Activated CD4-positive, alpha-beta memory T cell treated with anti-CD3 and anti-CD28 coated beads, Interleukin-2, amount 10 ng/mL, durations not matched to agents 7 days and 5 days (primary cell): ENCODE measurements at regions not wholly inside any gene's neighbourhood (a gene's known extent, or its start where the extent isn't known, plus 50 kb on each side); places are given as distances from the start of the nearest gene placed in this dataset.
"Not testable (repeated sequence)": the region's sequence is repeated elsewhere in the genome, so short reads cannot be mapped to it uniquely, and the experiment has no call there.

ENCODE experiments used
- CTCF ChIA-PET: fragments of 350-600 bp; sonication (Branson Sonifier 250); formaldehyde crosslinking; loops from one replicate; lab custom pipeline; 2021; ENCODE audit warnings: antibody characterized with exemption, inconsistent platforms; lab: Charles Lee
- POLR2A ChIA-PET: fragments of 350-600 bp; sonication (Branson Sonifier 250); formaldehyde crosslinking; loops from one replicate; lab custom pipeline; 2021; ENCODE audit warnings: antibody characterized with exemption; lab: Charles Lee
- DNase-seq: peaks from one replicate; pipeline ENCODE4 v3.0.0-alpha.2; 2020
- H3K27ac Mint-ChIP-seq: one replicate; pipeline ENCODE4 v1.8.0; 2021; ENCODE audit warnings: mild to moderate bottlenecking, mixed read lengths
- H3K27me3 Mint-ChIP-seq: one replicate; pipeline ENCODE4 v1.8.0; 2021; ENCODE audit warnings: mixed read lengths
- H3K36me3 Mint-ChIP-seq: one replicate; pipeline ENCODE4 v1.8.0; 2021; ENCODE audit warnings: low read depth, mixed read lengths
- H3K4me1 Mint-ChIP-seq: one replicate; pipeline ENCODE4 v1.8.0; 2021; ENCODE audit warnings: mixed read lengths
- H3K4me3 Mint-ChIP-seq: one replicate; pipeline ENCODE4 v1.8.0; 2021; ENCODE audit warnings: mild to moderate bottlenecking, mixed read lengths
- H3K9me3 Mint-ChIP-seq: one replicate; pipeline ENCODE4 v1.8.0; 2021; ENCODE audit warnings: mixed read lengths

DNA sequence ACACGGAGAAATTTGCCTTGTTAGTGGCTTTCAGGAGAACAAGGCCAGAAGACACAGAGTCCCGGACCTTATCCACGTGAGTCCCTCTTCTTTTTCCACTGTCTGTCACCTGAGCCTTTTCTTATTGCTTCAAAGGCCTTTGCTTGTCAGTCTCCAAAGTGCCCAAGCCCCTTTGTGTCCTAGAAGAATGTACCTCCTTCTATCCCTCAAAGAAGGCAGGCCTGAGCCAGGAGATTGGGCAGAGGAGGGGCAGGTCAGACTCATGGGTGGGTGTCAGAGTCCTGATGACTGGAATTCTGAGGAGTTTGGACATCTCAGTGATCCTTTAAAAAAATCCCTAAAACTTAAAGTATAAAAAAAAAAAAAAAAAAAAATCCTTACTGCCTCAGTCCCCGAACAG is 299.6 kb upstream of the NCAM1 start:
- Mint-ChIP-seq H3K9me3 (no peaks in the 10 kb centered on the region), H3K27me3 (peaks cover 4% of the 10 kb centered on the region), H3K4me3 (no peak overlapping the region), H3K4me1 (no peaks in the 10 kb centered on the region), H3K27ac (no peak overlapping the region), H3K36me3 (no peaks in the 10 kb centered on the region)
- no peak for DNase-seq
- POLR2A ChIA-PET = no interaction called here
- CTCF ChIA-PET = no interaction called here

DNA sequence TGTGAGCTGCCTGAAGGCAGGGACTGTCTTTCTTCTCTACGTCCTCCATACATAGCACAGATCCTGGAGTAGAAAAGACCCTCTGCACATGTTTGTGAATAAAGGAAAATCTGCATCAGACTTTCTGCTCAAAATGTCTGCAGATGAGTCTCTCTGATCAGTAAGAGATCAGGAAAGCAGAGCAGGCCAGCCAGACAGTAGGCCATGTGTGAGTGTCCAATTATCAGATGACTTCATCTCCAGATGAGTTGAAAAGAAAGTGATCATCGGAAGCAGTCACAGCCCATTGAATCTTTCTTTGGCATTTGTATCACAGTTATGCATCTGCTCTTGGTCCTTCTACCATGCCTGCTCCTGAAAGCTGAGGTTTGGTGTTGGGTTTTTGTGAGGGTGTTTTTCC is 298.7 kb upstream of the NCAM1 start:
- POLR2A ChIA-PET = no interaction called here
- no peak overlapping the region for H3K4me3 Mint-ChIP-seq
- CTCF ChIA-PET = no interaction called here
- no peaks in the 10 kb centered on the region for H3K36me3 Mint-ChIP-seq
- H3K9me3 Mint-ChIP-seq = no peaks in the 10 kb centered on the region
- peaks cover 4% of the 10 kb centered on the region for H3K27me3 Mint-ChIP-seq
- H3K4me1 Mint-ChIP-seq = no peaks in the 10 kb centered on the region
- no peak overlapping the region for H3K27ac Mint-ChIP-seq
- DNase-seq = no peak

DNA sequence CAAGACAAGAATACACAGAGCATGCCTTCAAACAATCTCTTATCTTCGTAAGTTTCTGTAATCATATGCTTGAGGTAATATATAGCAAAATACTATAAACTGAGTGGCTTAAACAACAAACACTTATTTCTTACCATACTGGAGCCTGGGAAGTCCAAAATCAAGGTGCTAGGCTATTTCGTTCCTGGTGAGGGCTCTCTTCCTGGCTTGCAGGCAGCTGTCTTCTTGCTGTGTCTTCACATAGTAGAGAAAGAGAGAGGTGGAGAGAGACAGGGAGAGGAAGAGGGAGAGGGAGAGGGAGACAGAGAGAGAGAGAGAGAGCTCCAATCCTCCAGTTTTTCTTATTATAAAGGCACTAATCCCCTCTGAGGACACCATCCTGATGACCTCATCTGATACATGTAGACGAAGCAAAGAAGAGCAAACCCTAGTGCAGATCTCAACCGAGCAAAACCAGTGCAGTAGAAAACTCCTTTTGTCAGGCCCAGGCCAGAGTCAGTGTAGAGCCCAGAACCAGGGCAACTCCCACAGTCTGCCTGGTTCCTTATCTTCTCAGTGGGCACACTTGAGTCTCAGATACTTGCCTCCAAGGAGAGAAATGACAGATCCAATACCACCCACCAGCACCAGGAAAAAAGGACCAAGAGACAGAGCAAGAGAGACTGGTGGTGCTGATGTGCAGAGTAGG is 297.1 kb upstream of the NCAM1 start:
- peaks cover 4% of the 10 kb centered on the region for H3K27me3 Mint-ChIP-seq
- no peaks in the 10 kb centered on the region for H3K36me3 Mint-ChIP-seq
- CTCF ChIA-PET = no interaction called here
- H3K27ac Mint-ChIP-seq = no peak overlapping the region
- no peaks in the 10 kb centered on the region for H3K9me3 Mint-ChIP-seq
- H3K4me3 Mint-ChIP-seq = no peak overlapping the region
- no peak for DNase-seq
- H3K4me1 Mint-ChIP-seq = no peaks in the 10 kb centered on the region
- POLR2A ChIA-PET = no interaction called here

GRCh38 chr11:112665291-112665690 is 295.9 kb upstream of the NCAM1 start:
- Mint-ChIP-seq H3K4me1 (no peaks in the 10 kb centered on the region), H3K36me3 (no peaks in the 10 kb centered on the region), H3K27ac (no peak overlapping the region), H3K4me3 (no peak overlapping the region), H3K27me3 (peaks cover 4% of the 10 kb centered on the region), H3K9me3 (no peaks in the 10 kb centered on the region)
- ChIA-PET CTCF (no interaction called here), POLR2A (no interaction called here)
- no peak for DNase-seq

GRCh38 chr11:112666253-112666652 is 295.0 kb upstream of the NCAM1 start:
- ChIA-PET POLR2A (no interaction called here), CTCF (no interaction called here)
- H3K9me3 Mint-ChIP-seq = no peaks in the 10 kb centered on the region
- no peak overlapping the region for H3K27ac Mint-ChIP-seq
- H3K4me1 Mint-ChIP-seq = no peaks in the 10 kb centered on the region
- peaks cover 4% of the 10 kb centered on the region for H3K27me3 Mint-ChIP-seq
- no peak overlapping the region for H3K4me3 Mint-ChIP-seq
- no peak for DNase-seq
- H3K36me3 Mint-ChIP-seq = no peaks in the 10 kb centered on the region

DNA sequence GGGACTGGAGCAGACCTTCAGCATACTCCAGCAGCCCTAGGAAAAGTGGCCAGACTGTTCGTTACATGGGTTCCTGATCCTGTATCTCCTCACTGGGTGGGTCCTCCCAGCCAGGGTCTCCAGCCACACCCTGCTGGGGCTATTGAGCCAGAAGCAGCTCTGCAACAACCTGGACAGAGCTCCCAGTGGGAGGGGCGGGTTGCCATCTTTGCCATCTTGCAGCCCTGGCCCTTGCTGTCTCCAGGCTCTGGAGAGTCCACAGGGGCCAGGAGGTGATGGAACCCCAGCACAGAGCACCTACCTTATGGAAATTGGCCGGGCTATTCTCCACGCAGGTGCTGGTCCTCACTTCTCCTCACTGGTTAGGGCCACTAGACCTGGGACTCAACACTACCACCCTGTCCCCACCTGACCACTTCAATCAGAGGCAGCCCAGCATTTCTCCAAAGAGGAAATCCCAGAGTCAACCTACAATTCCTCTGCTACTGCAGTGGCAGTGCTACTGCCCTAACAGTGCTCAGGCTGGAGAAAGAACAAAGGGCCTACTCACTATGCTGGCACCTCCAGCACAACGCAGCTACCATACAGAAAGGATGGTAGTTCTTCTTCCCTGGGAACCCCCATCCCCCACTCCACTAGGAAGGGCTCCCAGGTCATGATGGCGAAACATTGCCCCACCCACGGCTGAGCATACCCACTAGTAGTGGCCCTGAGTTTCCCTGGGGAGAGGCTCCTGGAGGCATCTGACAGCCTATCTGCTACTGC is 290.2 kb upstream of the NCAM1 start:
- Mint-ChIP-seq H3K4me1 (no peaks in the 10 kb centered on the region), H3K27ac (no peak overlapping the region), H3K9me3 (no peaks in the 10 kb centered on the region), H3K27me3 (peaks cover 13% of the 10 kb centered on the region), H3K36me3 (no peaks in the 10 kb centered on the region), H3K4me3 (no peak overlapping the region)
- POLR2A ChIA-PET = no interaction called here
- CTCF ChIA-PET = no interaction called here
- no peak for DNase-seq

GRCh38 chr11:112673401-112673800 is 287.8 kb upstream of the NCAM1 start:
- DNase-seq, CTCF ChIA-PET, H3K36me3 Mint-ChIP-seq, H3K4me1 Mint-ChIP-seq, H3K27ac Mint-ChIP-seq, H3K9me3 Mint-ChIP-seq, H3K4me3 Mint-ChIP-seq, POLR2A ChIA-PET: not testable (repeated sequence)
- H3K27me3 Mint-ChIP-seq = peaks cover 13% of the 10 kb centered on the region

DNA sequence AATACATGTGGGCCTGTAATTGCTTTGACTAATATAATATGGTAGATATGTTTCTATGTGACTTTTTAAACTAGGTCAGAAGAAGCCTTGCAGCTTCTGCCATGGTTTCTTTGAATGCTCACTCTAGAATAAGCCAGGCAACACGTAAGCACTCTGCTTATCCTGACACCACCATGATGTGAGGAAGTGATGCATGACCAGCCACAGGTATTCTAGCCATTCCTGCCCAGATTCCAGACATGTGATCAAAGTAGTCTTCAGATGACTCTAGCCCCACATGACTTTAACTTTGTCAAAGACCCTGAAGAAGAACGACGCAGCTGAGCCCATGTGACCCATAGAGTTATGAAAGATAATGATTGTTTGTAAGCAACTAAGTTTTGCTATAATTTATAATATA is 276.1 kb upstream of the NCAM1 start:
- no peaks in the 10 kb centered on the region for H3K36me3 Mint-ChIP-seq
- ChIA-PET CTCF (no interaction called here), POLR2A (no interaction called here)
- no peaks in the 10 kb centered on the region for H3K4me1 Mint-ChIP-seq
- no peaks in the 10 kb centered on the region for H3K27me3 Mint-ChIP-seq
- DNase-seq = no peak
- no peak overlapping the region for H3K4me3 Mint-ChIP-seq
- H3K27ac Mint-ChIP-seq = no peak overlapping the region
- H3K9me3 Mint-ChIP-seq = no peaks in the 10 kb centered on the region

GRCh38 chr11:112689851-112690250 is 271.4 kb upstream of the NCAM1 start:
- no peak overlapping the region for H3K27ac Mint-ChIP-seq

DNA sequence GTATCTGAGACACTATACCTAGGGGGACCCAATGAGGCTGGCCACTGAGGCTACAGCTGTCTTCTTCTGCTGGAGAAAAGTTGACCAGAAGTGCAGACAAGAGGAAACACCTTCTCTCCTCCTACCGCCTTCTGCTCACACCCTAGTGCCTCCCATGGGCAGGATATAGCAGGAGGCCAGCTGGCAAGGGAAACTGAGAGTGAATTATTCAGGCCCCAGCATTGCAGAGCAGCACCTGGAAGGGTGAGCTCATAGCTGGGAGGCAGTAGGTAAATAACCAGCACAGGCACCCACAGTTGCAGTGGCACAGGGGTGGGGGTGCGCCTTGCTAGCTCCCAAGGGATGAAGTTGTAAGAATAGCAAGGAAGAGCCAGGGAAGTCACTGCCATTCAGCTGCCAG is 267.4 kb upstream of the NCAM1 start:
- peaks cover 5% of the 10 kb centered on the region for H3K27me3 Mint-ChIP-seq
- peaks cover 6% of the 10 kb centered on the region for H3K4me1 Mint-ChIP-seq
- ChIA-PET POLR2A (no interaction called here), CTCF (no interaction called here)
- no peak overlapping the region for H3K4me3 Mint-ChIP-seq
- H3K9me3 Mint-ChIP-seq = no peaks in the 10 kb centered on the region
- H3K27ac Mint-ChIP-seq = no peak overlapping the region
- no peaks in the 10 kb centered on the region for H3K36me3 Mint-ChIP-seq
- DNase-seq = no peak

More at GRCh38 chr11:112689851-112690250, 271.4 kb upstream of the NCAM1 start:
- H3K4me1 Mint-ChIP-seq = peaks cover 6% of the 10 kb centered on the region
- H3K4me3 Mint-ChIP-seq = no peak overlapping the region
- no peaks in the 10 kb centered on the region for H3K36me3 Mint-ChIP-seq
- no peak for DNase-seq
- ChIA-PET POLR2A (no interaction called here), CTCF (no interaction called here)
- H3K9me3 Mint-ChIP-seq = no peaks in the 10 kb centered on the region
- H3K27me3 Mint-ChIP-seq = peaks cover 2% of the 10 kb centered on the region

DNA sequence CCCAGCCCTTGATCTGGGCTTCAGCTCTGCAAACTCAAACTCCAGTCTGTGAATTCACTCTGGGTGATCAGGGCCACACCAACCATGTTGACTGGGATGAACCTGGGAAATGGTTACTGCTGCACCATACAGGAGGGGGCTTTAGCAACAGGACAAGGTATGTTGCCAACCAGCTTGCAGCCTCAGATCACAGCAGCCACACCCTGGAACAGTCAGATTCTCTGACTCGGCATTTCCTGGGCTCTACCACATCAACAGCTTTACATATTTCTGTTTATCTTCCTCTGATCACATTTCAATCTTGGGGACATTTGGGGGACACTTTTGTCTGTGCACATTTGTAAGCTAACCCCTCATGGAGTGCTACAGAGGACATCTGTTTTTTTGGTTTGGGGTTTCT is 267.0 kb upstream of the NCAM1 start:
- H3K4me3 Mint-ChIP-seq = no peak overlapping the region
- POLR2A ChIA-PET = no interaction called here
- peaks cover 5% of the 10 kb centered on the region for H3K27me3 Mint-ChIP-seq
- peaks cover 6% of the 10 kb centered on the region for H3K4me1 Mint-ChIP-seq
- H3K9me3 Mint-ChIP-seq = no peaks in the 10 kb centered on the region
- no peaks in the 10 kb centered on the region for H3K36me3 Mint-ChIP-seq
- DNase-seq = no peak
- no peak overlapping the region for H3K27ac Mint-ChIP-seq
- CTCF ChIA-PET = no interaction called here

DNA sequence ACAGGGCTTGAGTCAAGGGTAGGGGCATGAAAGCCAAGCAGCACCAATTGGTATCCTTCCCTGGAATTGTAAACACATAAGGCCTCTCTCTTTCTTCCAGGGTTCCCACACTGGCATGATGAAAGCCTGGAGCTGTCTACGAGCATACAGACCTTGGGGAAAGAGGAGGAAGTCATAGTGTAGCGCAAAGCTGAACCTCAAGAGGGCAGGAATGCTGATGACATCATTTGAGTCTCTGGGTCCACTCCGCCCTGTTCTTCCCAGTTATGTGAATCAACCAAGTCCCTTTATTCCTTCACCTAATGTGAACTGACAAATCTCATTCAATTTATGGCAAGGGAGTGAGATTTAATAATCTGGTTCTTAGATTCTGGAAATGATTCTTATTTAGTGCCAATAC is 266.4 kb upstream of the NCAM1 start:
- no peak for DNase-seq
- no peaks in the 10 kb centered on the region for H3K36me3 Mint-ChIP-seq
- H3K4me1 Mint-ChIP-seq = peaks cover 6% of the 10 kb centered on the region
- H3K4me3 Mint-ChIP-seq = no peak overlapping the region
- peaks cover 5% of the 10 kb centered on the region for H3K27me3 Mint-ChIP-seq
- ChIA-PET CTCF (no interaction called here), POLR2A (no interaction called here)
- H3K9me3 Mint-ChIP-seq = no peaks in the 10 kb centered on the region
- no peak overlapping the region for H3K27ac Mint-ChIP-seq

GRCh38 chr11:112697391-112698178 is 263.6 kb upstream of the NCAM1 start:
- Mint-ChIP-seq H3K4me3 (no peak overlapping the region), H3K9me3 (no peaks in the 10 kb centered on the region), H3K27me3 (peaks cover 3% of the 10 kb centered on the region), H3K36me3 (no peaks in the 10 kb centered on the region), H3K4me1 (peaks cover 6% of the 10 kb centered on the region), H3K27ac (no peak overlapping the region)
- POLR2A ChIA-PET = no interaction called here
- DNase-seq = no peak
- CTCF ChIA-PET = no interaction called here
